ENCODE measurements at regions not wholly inside any gene's neighbourhood (a gene's known extent, or its start where the extent isn't known, plus 50 kb on each side); places are given as distances from the start of the nearest gene placed in this dataset.

- TF ChIP-seq POLR2A (IDR thresholded peaks at IDR 0.05), result no peak
- no peak for TF ChIP-seq CTCF (IDR thresholded peaks at IDR 0.05)
- no peak for TF ChIP-seq POLR2AphosphoS5 (IDR thresholded peaks at IDR 0.05)
These were observed 240.1 kb downstream of the CASP12 start for GRCh38 chr11:104658177-104658576.
